A673 (cell line): ENCODE measurements at regions not wholly inside any gene's neighbourhood (a gene's known extent, or its start where the extent isn't known, plus 50 kb on each side); places are given as distances from the start of the nearest gene placed in this dataset.

Experiments
- BruUV-seq: library from RNA; stranded (reverse); fragments of 400-500 nt; replicated peaks from 2 replicates; lab custom pipeline; 2021; lab: Mats Ljungman, UMichigan
- CTCF ChIA-PET: fragments of 300-600 bp; sonication (Branson Sonifier 250); formaldehyde crosslinking; loops from one replicate; lab custom pipeline; 2022; ENCODE audit warnings: antibody characterized with exemption; lab: Charles Lee
- POLR2A ChIA-PET: fragments of 300-600 bp; sonication (Branson Sonifier 250); formaldehyde crosslinking; loops from one replicate; lab custom pipeline; 2022; ENCODE audit warnings: antibody characterized with exemption; ENCODE audit not compliant: low non-redundant PET; lab: Charles Lee
- DNase-seq: peaks from one replicate; pipeline ENCODE4 v3.0.0-alpha.2; 2015; ENCODE audit warnings: low spot score
- H3K27ac ChIP-seq: fragments of 200-600 bp; sonication (generic); 2 replicates; pipeline ENCODE4 v1.5.1; 2016; ENCODE audit warnings: mixed run types, low read depth, mild to moderate bottlenecking, mixed read lengths, antibody characterized with exemption, low read length; ENCODE audit not compliant: poor library complexity, severe bottlenecking
- H3K27me3 ChIP-seq: fragments of 200-600 bp; sonication (generic); replicated peaks from 2 replicates; pipeline ENCODE4 v1.6.1; 2017; ENCODE audit warnings: mixed run types, low read depth, mild to moderate bottlenecking, mixed read lengths, antibody characterized with exemption, low read length; ENCODE audit not compliant: insufficient read depth, poor library complexity
- H3K36me3 ChIP-seq: fragments of 200-600 bp; sonication (generic); 2 replicates; pipeline ENCODE4 v1.6.1; 2016; ENCODE audit warnings: mixed run types, mild to moderate bottlenecking, mixed read lengths, antibody characterized with exemption, low read length; ENCODE audit not compliant: insufficient read depth, poor library complexity, severe bottlenecking
- H3K4me1 ChIP-seq: fragments of 200-600 bp; sonication (generic); 2 replicates; pipeline ENCODE4 v1.6.1; 2017; ENCODE audit warnings: mixed run types, mild to moderate bottlenecking, mixed read lengths, antibody characterized with exemption, low read length; ENCODE audit not compliant: insufficient read depth, poor library complexity, severe bottlenecking
- H3K4me3 ChIP-seq: fragments of 200-600 bp; sonication (generic); 2 replicates; pipeline ENCODE4 v1.5.1; 2016; ENCODE audit warnings: low read depth, mixed run types, mild to moderate bottlenecking, mixed read lengths, low read length; ENCODE audit not compliant: poor library complexity, severe bottlenecking
- H3K9me3 ChIP-seq: fragments of 200-600 bp; sonication (generic); 2 replicates; pipeline ENCODE4 v1.6.1; 2016; ENCODE audit warnings: mixed run types, low read depth, mild to moderate bottlenecking, mixed read lengths, antibody characterized with exemption, low read length; ENCODE audit not compliant: poor library complexity, severe bottlenecking
- CTCF ChIP-seq: fragments of 300-800, 200-600 bp; sonication (generic); conservative IDR thresholded peaks from 2 replicates; pipeline ENCODE4 v1.5.1; 2017; ENCODE audit warnings: low read depth, mild to moderate bottlenecking, antibody characterized with exemption, low read length, moderate library complexity, mixed read lengths
- EZH2 ChIP-seq: fragments of 200-600 bp; sonication (generic); IDR thresholded peaks from 2 replicates; pipeline ENCODE4 v1.6.1; 2017; ENCODE audit warnings: borderline replicate concordance, low read depth, mild to moderate bottlenecking, mixed read lengths, antibody characterized with exemption, low read length; ENCODE audit not compliant: poor library complexity, severe bottlenecking
- intact Hi-C: fragments of 100-400 bp; cut with micrococcal nuclease; formaldehyde crosslinking; loops from one replicate; pipeline ENCODE4 v1.10.0; 2022; ENCODE audit not compliant: unreplicated experiment

- BruUV-seq, result no TSS peak
- no peak overlapping the region for H3K4me3 ChIP-seq
- H3K36me3 ChIP-seq, result no peaks in the 10 kb centered on the region
- intact Hi-C loops, result no loop called here
- ChIA-PET POLR2A (no interaction called here), CTCF (no interaction called here)
- H3K4me1 ChIP-seq, result no peaks in the 10 kb centered on the region
- H3K27ac ChIP-seq, result no peak overlapping the region
- TF ChIP-seq EZH2 (no peak), CTCF (no peak)
- H3K9me3 ChIP-seq, result no peaks in the 10 kb centered on the region
- no peak for DNase-seq
- no peaks in the 10 kb centered on the region for H3K27me3 ChIP-seq
Observed at GRCh38 chr7:85875398-85875797, 688.5 kb upstream of the SEMA3D start.

DNA sequence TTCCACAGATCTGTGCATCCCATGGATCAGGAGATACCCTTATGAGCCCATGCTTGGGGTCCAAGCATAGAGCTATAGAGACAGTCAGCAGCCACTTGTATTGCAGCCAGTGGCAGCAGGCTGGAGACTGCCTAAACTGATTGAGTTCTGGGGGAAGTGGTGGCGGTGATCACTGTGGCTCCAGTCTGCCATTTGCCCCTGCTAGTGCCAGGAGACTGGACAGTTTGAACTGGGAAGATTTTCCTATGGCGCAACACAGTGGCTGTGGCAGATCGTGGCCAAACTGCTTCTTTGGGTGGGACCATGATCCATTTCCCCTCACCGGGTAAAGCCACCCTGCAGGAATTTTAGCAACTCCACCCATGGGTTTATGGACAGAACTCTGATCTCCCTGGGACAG is 679.7 kb upstream of the SEMA3D start:
- Histone ChIP-seq H3K27ac (no peak overlapping the region), H3K4me3 (no peak overlapping the region), H3K9me3 (no peaks in the 10 kb centered on the region), H3K27me3 (no peaks in the 10 kb centered on the region), H3K4me1 (no peaks in the 10 kb centered on the region), H3K36me3 (no peaks in the 10 kb centered on the region)
- ChIA-PET CTCF (no interaction called here), POLR2A (no interaction called here)
- intact Hi-C loops, result no loop called here
- BruUV-seq, result no TSS peak
- DNase-seq, result no peak
- TF ChIP-seq CTCF, result no peak

GRCh38 chr7:85851571-85852193 is 664.8 kb upstream of the SEMA3D start:
- intact Hi-C loops, result loop anchor here (5.0 kb wide), 1 partner anchor 819 kb away; no protein-coding TSS in a partner anchor
- TF ChIP-seq CTCF, result peak; percentile 60
- TF ChIP-seq EZH2, result no peak
- no peak overlapping the region for H3K4me3 ChIP-seq
- ChIA-PET POLR2A (no interaction called here), CTCF (no interaction called here)
- H3K36me3 ChIP-seq, result no peaks in the 10 kb centered on the region
- DNase-seq, result peak; percentile 44
- H3K27ac ChIP-seq, result no peak overlapping the region
- no peaks in the 10 kb centered on the region for H3K27me3 ChIP-seq
- no peaks in the 10 kb centered on the region for H3K4me1 ChIP-seq
- no peaks in the 10 kb centered on the region for H3K9me3 ChIP-seq
- no TSS peak for BruUV-seq
